DMS153 (cell line): ENCODE measurements at regions not wholly inside any gene's neighbourhood (a gene's known extent, or its start where the extent isn't known, plus 50 kb on each side); places are given as distances from the start of the nearest gene placed in this dataset.
"Not testable (repeated sequence)": the region's sequence is repeated elsewhere in the genome, so short reads cannot be mapped to it uniquely, and the experiment has no call there.

Experiments used
- DNase-seq: peaks from one replicate; lab custom pipeline; 2025; lab: John Stamatoyannopoulos, UW

GRCh38 chr13:23947893-23948292 lies 50.6 kb upstream of the C1QTNF9B start:
- no peak for DNase-seq

- DNase-seq: no peak
These were observed 51.9 kb upstream of the C1QTNF9B start for GRCh38 chr13:23949200-23949599.

GRCh38 chr13:23949736-23950135 lies 52.4 kb upstream of the C1QTNF9B start:
- DNase-seq: no peak

GRCh38 chr13:23950736-23951510 lies 53.6 kb upstream of the C1QTNF9B start:
- no peak for DNase-seq

GRCh38 chr13:23952796-23953195 lies 55.5 kb upstream of the C1QTNF9B start:
- DNase-seq: no peak

- DNase-seq: no peak
These were observed 56.7 kb upstream of the C1QTNF9B start for GRCh38 chr13:23953860-23954512.

- DNase-seq: no peak
These were observed 57.8 kb upstream of the C1QTNF9B start for GRCh38 chr13:23955064-23955463.

GRCh38 chr13:23956106-23956505 lies 58.8 kb upstream of the C1QTNF9B start:
- DNase-seq: no peak

- no peak for DNase-seq
These were observed 60.7 kb upstream of the C1QTNF9B start for GRCh38 chr13:23957981-23958380.

GRCh38 chr13:23959231-23959862 lies 62.0 kb upstream of the C1QTNF9B start:
- no peak for DNase-seq

GRCh38 chr13:23960566-23961156 lies 63.4 kb upstream of the C1QTNF9B start:
- peak; percentile 29 for DNase-seq

GRCh38 chr13:23963184-23963931 lies 66.1 kb upstream of the C1QTNF9B start:
- DNase-seq: no peak

- no peak for DNase-seq
These were observed 66.6 kb upstream of the C1QTNF9B start for GRCh38 chr13:23963947-23964346.

GRCh38 chr13:23965346-23965745 lies 68.0 kb upstream of the C1QTNF9B start:
- DNase-seq: no peak

- DNase-seq: no peak
These were observed 69.0 kb upstream of the C1QTNF9B start for GRCh38 chr13:23966221-23966690.

GRCh38 chr13:23966691-23967615 lies 69.7 kb upstream of the C1QTNF9B start:
- DNase-seq: no peak

- DNase-seq: not testable (repeated sequence)
These were observed 70.5 kb upstream of the C1QTNF9B start for GRCh38 chr13:23967792-23968191.

- DNase-seq: no peak
These were observed 72.3 kb upstream of the C1QTNF9B start for GRCh38 chr13:23969647-23970046.

GRCh38 chr13:23979361-23980159 lies 82.3 kb upstream of the C1QTNF9B start:
- no peak for DNase-seq

GRCh38 chr13:23980160-23980551 lies 82.9 kb upstream of the C1QTNF9B start:
- DNase-seq: no peak
